ENCODE measurements at regions not wholly inside any gene's neighbourhood (a gene's known extent, or its start where the extent isn't known, plus 50 kb on each side); places are given as distances from the start of the nearest gene placed in this dataset.

DNA sequence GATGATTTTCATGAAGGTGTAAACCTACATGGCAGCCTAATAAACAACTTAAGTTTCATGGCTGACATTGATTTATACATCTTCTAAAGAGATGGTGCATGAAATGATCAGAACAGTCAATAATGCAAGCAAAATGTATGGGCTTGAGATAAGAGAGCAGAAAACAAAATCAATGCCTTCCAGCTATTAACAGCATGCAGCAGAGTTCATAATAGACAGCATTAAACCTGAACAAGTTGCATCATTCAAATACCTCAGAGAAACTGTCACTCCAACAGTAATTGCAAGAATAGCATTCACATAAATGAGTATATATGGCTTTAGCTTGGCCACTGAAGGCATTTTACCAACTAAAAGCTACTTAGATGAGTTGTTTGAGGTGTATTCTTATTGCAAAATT, 319.6 kb upstream of the ARID1B start:
- Histone ChIP-seq H3K27me3 (ENCODE audit: control insufficient read depth, insufficient read depth, low read length) (no peaks in the 10 kb centered on the region), H3K9me3 (ENCODE audit: control insufficient read depth, low read depth, low read length) (no peaks in the 10 kb centered on the region), H3K36me3 (ENCODE audit: control insufficient read depth, low read depth, low read length) (no peaks in the 10 kb centered on the region), H3K4me1 (ENCODE audit: control insufficient read depth, low read depth, low read length) (no peaks in the 10 kb centered on the region), H3K9ac (ENCODE audit: low read length) (no peak overlapping the region), H3K4me3 (ENCODE audit: low read length) (no peak overlapping the region), H3K27ac (ENCODE audit: low read length) (no peak overlapping the region)

DNA sequence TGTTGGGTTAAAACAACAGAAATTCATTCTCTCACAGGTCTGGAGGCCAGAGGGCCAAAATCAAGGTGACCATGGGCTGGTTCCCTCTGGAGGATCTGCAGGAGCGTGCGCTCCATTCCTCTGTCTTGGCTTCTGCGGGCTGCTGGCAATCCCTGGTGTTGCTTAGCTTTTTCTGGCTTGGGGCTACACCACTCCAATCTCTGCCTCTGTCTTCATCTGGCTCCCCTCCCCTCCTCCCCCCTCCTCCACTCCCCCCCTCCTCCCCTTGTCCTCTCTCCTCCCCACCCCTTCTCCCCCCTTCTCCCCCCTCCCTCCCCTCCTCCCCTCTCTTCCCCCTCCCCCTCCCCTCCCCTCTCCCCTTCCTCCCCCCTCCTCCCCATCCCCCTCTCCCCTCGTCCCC, 321.3 kb upstream of the ARID1B start:
- Histone ChIP-seq H3K9ac (ENCODE audit: low read length) (no peak overlapping the region), H3K36me3 (ENCODE audit: control insufficient read depth, low read depth, low read length) (no peaks in the 10 kb centered on the region), H3K4me1 (ENCODE audit: control insufficient read depth, low read depth, low read length) (no peaks in the 10 kb centered on the region), H3K9me3 (ENCODE audit: control insufficient read depth, low read depth, low read length) (no peaks in the 10 kb centered on the region), H3K27me3 (ENCODE audit: control insufficient read depth, insufficient read depth, low read length) (no peaks in the 10 kb centered on the region), H3K4me3 (ENCODE audit: low read length) (no peak overlapping the region), H3K27ac (ENCODE audit: low read length) (no peak overlapping the region)

DNA sequence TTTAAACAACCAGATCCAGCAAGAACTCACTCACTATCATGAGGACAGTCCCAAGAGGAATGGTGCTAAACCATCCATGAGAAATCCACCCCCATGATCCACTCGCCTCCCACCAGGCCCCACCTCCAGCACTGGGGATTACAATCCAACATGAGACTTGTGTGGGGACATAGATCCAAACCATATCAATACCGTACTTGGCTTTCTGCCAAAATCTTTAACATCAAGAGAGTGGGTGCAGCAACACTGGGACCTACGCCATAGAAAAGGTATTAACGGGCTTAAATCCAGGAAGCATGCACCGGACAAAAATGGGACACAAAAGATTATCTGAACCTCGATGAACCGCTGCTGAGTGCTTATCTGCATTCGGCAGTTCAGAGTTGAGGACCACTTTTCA, 322.3 kb upstream of the ARID1B start:
- Histone ChIP-seq H3K36me3 (ENCODE audit: control insufficient read depth, low read depth, low read length) (no peaks in the 10 kb centered on the region), H3K4me1 (ENCODE audit: control insufficient read depth, low read depth, low read length) (no peaks in the 10 kb centered on the region)

DNA sequence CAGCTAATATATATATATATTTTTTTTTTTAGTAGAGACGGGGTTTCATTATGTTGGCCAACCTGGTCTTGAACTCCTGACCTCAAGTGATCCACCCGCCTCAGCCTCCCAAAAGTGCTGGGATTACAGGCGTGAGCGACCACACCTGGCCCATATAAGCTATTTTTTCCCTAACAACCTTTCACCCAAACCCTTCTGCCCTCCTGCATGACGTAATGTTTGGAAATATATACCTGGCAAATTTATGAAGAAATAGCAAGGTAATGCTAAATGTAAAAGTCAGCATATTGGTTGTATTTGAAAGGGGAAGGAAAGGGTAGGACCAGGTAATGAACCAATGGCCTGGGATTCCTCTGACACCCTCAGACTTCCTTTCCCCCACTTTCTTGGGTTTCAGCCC, 325.5 kb upstream of the ARID1B start:
- H3K9ac ChIP-seq (ENCODE audit: low read length) = no peak overlapping the region
- no peaks in the 10 kb centered on the region for H3K9me3 ChIP-seq (ENCODE audit: control insufficient read depth, low read depth, low read length)
- no peak overlapping the region for H3K4me3 ChIP-seq (ENCODE audit: low read length)
- H3K4me1 ChIP-seq (ENCODE audit: control insufficient read depth, low read depth, low read length) = no peaks in the 10 kb centered on the region
- H3K27ac ChIP-seq (ENCODE audit: low read length) = no peak overlapping the region
- H3K36me3 ChIP-seq (ENCODE audit: control insufficient read depth, low read depth, low read length) = no peaks in the 10 kb centered on the region
- no peaks in the 10 kb centered on the region for H3K27me3 ChIP-seq (ENCODE audit: control insufficient read depth, insufficient read depth, low read length)

More for the DNA sequence above, 322.3 kb upstream of the ARID1B start:
- H3K9me3 ChIP-seq (ENCODE audit: control insufficient read depth, low read depth, low read length) = no peaks in the 10 kb centered on the region
- no peak overlapping the region for H3K27ac ChIP-seq (ENCODE audit: low read length)
- no peak overlapping the region for H3K9ac ChIP-seq (ENCODE audit: low read length)
- no peaks in the 10 kb centered on the region for H3K27me3 ChIP-seq (ENCODE audit: control insufficient read depth, insufficient read depth, low read length)
- no peak overlapping the region for H3K4me3 ChIP-seq (ENCODE audit: low read length)

DNA sequence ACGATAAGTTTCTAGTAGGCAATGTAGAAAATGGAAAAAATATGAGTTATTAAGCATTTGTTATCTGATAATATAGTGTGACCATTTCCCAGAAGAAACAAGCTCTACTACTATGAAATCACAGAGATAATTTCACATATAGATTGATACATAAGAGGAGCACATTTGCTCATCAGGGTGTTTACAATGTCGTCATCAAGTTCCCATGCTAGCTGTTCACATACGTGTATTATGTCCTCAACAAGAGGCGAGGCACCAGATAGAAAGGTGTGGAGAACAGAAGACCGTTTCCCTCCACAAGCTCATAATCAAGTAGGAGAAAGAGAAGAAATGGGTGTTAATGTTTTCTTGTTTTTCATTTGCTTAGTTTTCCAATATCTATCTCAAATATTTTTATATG, 326.1 kb upstream of the ARID1B start:
- Histone ChIP-seq H3K27ac (ENCODE audit: low read length) (no peak overlapping the region), H3K9me3 (ENCODE audit: control insufficient read depth, low read depth, low read length) (no peaks in the 10 kb centered on the region), H3K9ac (ENCODE audit: low read length) (no peak overlapping the region), H3K27me3 (ENCODE audit: control insufficient read depth, insufficient read depth, low read length) (no peaks in the 10 kb centered on the region), H3K4me3 (ENCODE audit: low read length) (no peak overlapping the region), H3K4me1 (ENCODE audit: control insufficient read depth, low read depth, low read length) (no peaks in the 10 kb centered on the region), H3K36me3 (ENCODE audit: control insufficient read depth, low read depth, low read length) (no peaks in the 10 kb centered on the region)

DNA sequence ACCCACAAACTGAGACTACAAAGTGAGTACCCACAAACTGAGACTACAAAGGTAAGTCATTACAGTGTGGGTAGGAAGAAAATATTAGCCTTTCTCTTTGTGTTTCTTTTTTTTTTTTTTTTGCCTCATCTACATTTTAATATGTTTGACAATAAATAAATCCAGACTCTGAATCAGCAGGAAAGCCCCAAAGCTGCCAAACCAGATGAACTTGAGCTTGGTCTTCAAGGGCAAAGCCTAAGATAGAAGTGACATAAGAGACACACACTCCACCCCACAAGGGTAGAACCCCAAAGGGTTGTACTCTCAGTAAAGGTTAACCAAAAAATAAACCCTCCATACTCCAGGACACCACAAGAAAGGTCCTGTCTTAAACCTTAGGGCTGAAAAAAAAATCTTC, 326.8 kb upstream of the ARID1B start:
- no peaks in the 10 kb centered on the region for H3K36me3 ChIP-seq (ENCODE audit: control insufficient read depth, low read depth, low read length)
- no peaks in the 10 kb centered on the region for H3K27me3 ChIP-seq (ENCODE audit: control insufficient read depth, insufficient read depth, low read length)
- no peak overlapping the region for H3K9ac ChIP-seq (ENCODE audit: low read length)
- no peaks in the 10 kb centered on the region for H3K4me1 ChIP-seq (ENCODE audit: control insufficient read depth, low read depth, low read length)
- no peak overlapping the region for H3K4me3 ChIP-seq (ENCODE audit: low read length)
- H3K9me3 ChIP-seq (ENCODE audit: control insufficient read depth, low read depth, low read length) = no peaks in the 10 kb centered on the region
- no peak overlapping the region for H3K27ac ChIP-seq (ENCODE audit: low read length)

DNA sequence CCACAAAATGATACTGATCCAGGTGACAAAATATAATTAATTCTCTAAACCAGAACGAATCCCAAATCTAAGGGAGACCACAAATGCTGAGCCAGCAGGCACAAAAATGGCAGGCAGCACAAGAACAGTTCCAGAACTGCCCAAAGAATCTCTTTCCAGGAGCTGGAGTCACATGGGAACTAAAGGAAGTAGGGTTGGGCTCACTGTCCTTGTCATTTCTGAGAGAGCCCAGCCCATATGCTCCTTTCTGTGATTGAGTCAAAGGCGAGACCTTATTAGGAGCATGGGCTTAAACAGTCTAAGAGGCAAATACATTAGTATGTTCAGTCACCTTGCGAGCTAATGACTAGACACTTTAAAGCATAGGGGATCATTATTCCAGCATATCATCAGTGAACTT, 327.6 kb upstream of the ARID1B start:
- no peak overlapping the region for H3K27ac ChIP-seq (ENCODE audit: low read length)
- H3K27me3 ChIP-seq (ENCODE audit: control insufficient read depth, insufficient read depth, low read length) = no peaks in the 10 kb centered on the region
- H3K36me3 ChIP-seq (ENCODE audit: control insufficient read depth, low read depth, low read length) = no peaks in the 10 kb centered on the region

DNA sequence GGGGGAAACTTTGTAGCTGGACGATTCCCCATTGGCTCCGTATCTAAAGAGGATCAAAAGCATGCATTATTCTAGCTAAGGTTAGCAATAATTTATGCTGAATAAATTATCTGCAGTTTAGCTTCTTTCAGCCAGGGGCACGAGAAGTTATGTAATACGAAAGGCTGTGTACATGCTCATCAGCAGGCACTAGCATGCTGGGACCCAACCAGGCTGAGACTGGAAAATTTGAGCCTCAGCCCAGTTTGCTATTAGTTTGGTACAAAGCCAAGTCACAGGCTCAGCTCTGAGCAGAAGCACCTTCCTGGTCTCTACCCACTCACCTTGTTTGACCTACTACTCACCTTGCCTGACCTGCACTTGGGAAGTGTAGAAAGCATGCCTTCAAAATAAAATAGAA, 328.1 kb upstream of the ARID1B start:
- Histone ChIP-seq H3K9me3 (ENCODE audit: control insufficient read depth, low read depth, low read length) (no peaks in the 10 kb centered on the region), H3K27me3 (ENCODE audit: control insufficient read depth, insufficient read depth, low read length) (no peaks in the 10 kb centered on the region), H3K4me3 (ENCODE audit: low read length) (no peak overlapping the region), H3K4me1 (ENCODE audit: control insufficient read depth, low read depth, low read length) (no peaks in the 10 kb centered on the region), H3K9ac (ENCODE audit: low read length) (no peak overlapping the region), H3K27ac (ENCODE audit: low read length) (no peak overlapping the region), H3K36me3 (ENCODE audit: control insufficient read depth, low read depth, low read length) (no peaks in the 10 kb centered on the region)

More for the DNA sequence above, 327.6 kb upstream of the ARID1B start:
- Histone ChIP-seq H3K9me3 (ENCODE audit: control insufficient read depth, low read depth, low read length) (no peaks in the 10 kb centered on the region), H3K4me3 (ENCODE audit: low read length) (no peak overlapping the region), H3K9ac (ENCODE audit: low read length) (no peak overlapping the region), H3K4me1 (ENCODE audit: control insufficient read depth, low read depth, low read length) (no peaks in the 10 kb centered on the region)

DNA sequence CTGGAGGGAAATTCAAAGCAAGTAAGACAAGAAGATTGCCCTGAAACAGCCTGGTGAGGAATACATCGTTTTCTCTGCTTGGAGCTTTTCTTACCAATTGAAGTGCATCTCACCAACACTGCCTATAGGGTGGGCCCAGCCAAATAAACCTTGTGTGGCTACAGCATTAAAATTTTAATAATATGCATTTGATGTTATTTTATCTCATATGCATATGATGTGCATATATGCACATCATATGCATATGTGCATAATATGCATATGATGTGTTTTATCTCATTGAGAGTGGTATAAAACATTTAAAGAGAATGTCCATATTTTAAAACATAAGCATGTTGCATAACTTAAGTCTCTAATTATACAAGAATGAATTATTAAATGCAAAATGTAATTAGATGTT, 328.6 kb upstream of the ARID1B start:
- H3K4me3 ChIP-seq (ENCODE audit: low read length) = no peak overlapping the region
- H3K9me3 ChIP-seq (ENCODE audit: control insufficient read depth, low read depth, low read length) = no peaks in the 10 kb centered on the region
- no peak overlapping the region for H3K27ac ChIP-seq (ENCODE audit: low read length)
- no peaks in the 10 kb centered on the region for H3K4me1 ChIP-seq (ENCODE audit: control insufficient read depth, low read depth, low read length)
- no peaks in the 10 kb centered on the region for H3K36me3 ChIP-seq (ENCODE audit: control insufficient read depth, low read depth, low read length)
- no peaks in the 10 kb centered on the region for H3K27me3 ChIP-seq (ENCODE audit: control insufficient read depth, insufficient read depth, low read length)
- H3K9ac ChIP-seq (ENCODE audit: low read length) = no peak overlapping the region

DNA sequence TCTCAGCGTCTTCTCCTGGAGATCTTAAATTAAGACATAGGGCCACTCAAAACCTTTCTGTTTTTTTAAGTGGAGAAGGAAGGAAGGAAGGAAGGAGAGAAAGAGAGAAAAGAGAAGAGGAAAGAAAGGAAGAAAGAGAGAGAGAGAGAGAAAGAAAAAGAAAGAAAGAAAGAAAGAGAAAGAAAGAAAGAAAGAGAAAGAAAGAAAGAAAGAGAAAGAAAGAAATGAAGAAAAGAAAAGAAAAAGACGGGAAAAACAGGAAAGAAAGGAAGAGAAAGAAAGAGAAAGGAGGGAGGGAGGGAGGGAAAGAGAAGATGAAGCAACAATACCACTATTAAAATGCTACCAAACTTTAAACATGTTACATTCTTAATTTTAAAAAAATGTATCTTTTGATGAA, 336.5 kb upstream of the ARID1B start:
- Histone ChIP-seq H3K4me1 (ENCODE audit: control insufficient read depth, low read depth, low read length) (no peaks in the 10 kb centered on the region), H3K4me3 (ENCODE audit: low read length) (no peak overlapping the region), H3K9me3 (ENCODE audit: control insufficient read depth, low read depth, low read length) (no peaks in the 10 kb centered on the region), H3K9ac (ENCODE audit: low read length) (no peak overlapping the region), H3K36me3 (ENCODE audit: control insufficient read depth, low read depth, low read length) (no peaks in the 10 kb centered on the region), H3K27ac (ENCODE audit: low read length) (no peak overlapping the region), H3K27me3 (ENCODE audit: control insufficient read depth, insufficient read depth, low read length) (no peaks in the 10 kb centered on the region)

DNA sequence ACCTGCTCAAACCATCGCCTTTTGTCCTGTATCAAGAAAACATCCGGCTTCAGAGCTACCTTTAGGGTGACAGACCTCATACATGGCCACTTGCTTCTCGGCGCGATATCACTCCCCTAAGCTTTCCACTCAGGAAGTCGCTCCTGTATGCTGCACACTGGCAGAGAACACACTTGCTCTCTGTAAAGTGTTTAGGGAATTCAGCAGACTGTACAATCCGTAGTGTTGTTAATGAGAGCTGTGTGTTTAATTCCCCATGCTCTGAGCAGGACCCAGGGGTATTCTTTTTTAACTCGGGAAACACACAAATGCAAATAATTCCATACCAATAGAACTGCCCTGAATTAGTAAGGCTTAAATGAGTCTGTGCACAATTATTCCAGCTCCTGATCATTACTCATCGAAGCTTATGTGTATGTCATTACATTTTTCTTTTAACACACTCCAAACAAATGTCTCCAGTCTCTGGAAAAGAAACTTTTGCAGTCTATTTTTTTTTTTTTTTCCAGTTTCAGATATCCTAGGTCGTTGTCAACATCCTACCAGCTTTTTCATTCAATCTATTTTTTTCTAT, 338.7 kb upstream of the ARID1B start:
- Histone ChIP-seq H3K4me3 (ENCODE audit: low read length) (no peak overlapping the region), H3K9ac (ENCODE audit: low read length) (no peak overlapping the region), H3K27me3 (ENCODE audit: control insufficient read depth, insufficient read depth, low read length) (no peaks in the 10 kb centered on the region), H3K36me3 (ENCODE audit: control insufficient read depth, low read depth, low read length) (no peaks in the 10 kb centered on the region), H3K9me3 (ENCODE audit: control insufficient read depth, low read depth, low read length) (no peaks in the 10 kb centered on the region), H3K27ac (ENCODE audit: low read length) (no peak overlapping the region), H3K4me1 (ENCODE audit: control insufficient read depth, low read depth, low read length) (no peaks in the 10 kb centered on the region)

DNA sequence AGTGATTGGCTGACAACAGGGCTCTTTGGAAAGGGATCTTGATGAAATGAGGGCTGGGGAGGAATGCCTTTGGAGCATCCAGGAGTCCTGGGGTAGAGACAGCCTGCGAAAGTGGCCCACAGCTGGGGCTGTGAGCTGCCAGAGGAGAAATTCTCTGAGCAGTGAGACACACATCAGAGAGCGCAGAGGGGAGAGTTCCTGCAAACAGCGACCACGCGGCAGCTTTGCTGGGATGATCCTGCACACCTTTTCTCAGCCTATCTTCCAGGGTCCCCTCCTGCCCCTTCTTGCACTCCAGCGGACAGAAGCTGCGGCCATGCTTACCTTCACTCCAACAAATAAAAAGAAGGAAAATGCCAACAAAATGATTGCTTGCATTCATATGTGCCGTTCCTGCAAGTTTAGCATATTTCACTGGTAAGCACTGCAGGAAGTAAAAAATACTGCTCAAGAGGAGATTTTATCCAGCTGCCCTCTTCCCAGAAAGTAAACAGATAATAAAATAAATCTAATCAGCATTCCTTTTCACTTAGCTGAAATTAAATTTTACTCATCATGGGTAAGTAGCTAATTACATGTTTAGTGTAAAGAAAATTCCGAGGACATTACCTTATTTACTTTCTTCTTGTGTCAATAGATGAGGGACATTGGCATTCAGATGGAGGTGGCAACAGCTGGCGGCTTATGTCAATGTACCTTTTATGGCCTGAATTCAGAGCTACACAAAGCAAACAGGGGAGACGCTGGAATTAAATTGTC, 339.9 kb upstream of the ARID1B start:
- no peaks in the 10 kb centered on the region for H3K4me1 ChIP-seq (ENCODE audit: control insufficient read depth, low read depth, low read length)
- H3K9ac ChIP-seq (ENCODE audit: low read length) = no peak overlapping the region
- H3K27me3 ChIP-seq (ENCODE audit: control insufficient read depth, insufficient read depth, low read length) = no peaks in the 10 kb centered on the region
- no peak overlapping the region for H3K4me3 ChIP-seq (ENCODE audit: low read length)
- no peaks in the 10 kb centered on the region for H3K36me3 ChIP-seq (ENCODE audit: control insufficient read depth, low read depth, low read length)
- H3K27ac ChIP-seq (ENCODE audit: low read length) = no peak overlapping the region
- no peaks in the 10 kb centered on the region for H3K9me3 ChIP-seq (ENCODE audit: control insufficient read depth, low read depth, low read length)

Measured in iPS-18a (cell line).